Thoracic aorta (tissue), 2 donors: ENCODE measurements at regions not wholly inside any gene's neighbourhood (a gene's known extent, or its start where the extent isn't known, plus 50 kb on each side); places are given as distances from the start of the nearest gene placed in this dataset.

Experiments
- ATAC-seq: fragments of 150-250 bp; one replicate; pipeline ENCODE4 v1.8.0; 2017; ENCODE audit warnings: low read depth; ENCODE audit not compliant: insufficient number of reproducible peaks, low FRiP score
- DNase-seq: peaks from one replicate; pipeline ENCODE4 v3.0.0-alpha.2; 2020; ENCODE audit warnings: low spot score
- H3K27ac ChIP-seq, 2 donors: fragments of 200-600 bp; sonication (generic); 1 replicate in 1 of 2; 2 replicates in 1 of 2; pipeline ENCODE4 v1.5.1; 2016; ENCODE audit warnings: mild to moderate bottlenecking in 2 of 2, moderate library complexity in 2 of 2
- H3K27me3 ChIP-seq: fragments of 200-600 bp; sonication (generic); replicated peaks from 2 replicates; pipeline ENCODE4 v1.6.0; 2016; ENCODE audit warnings: mild to moderate bottlenecking; ENCODE audit not compliant: insufficient read depth
- H3K36me3 ChIP-seq: fragments of 200-600 bp; sonication (generic); one replicate; pipeline ENCODE4 v1.5.1; 2016
- H3K4me1 ChIP-seq, 2 donors: fragments of 200-600 bp; sonication (generic); 1 replicate in 1 of 2; 2 replicates in 1 of 2; pipeline versions ENCODE4 v1.5.1 to v1.6.0; 2016; ENCODE audit warnings: low read depth in 2 of 2, mild to moderate bottlenecking in 1 of 2; ENCODE audit not compliant: control insufficient read depth in 1 of 2
- H3K4me3 ChIP-seq: fragments of 200-600 bp; sonication (generic); 2 replicates; pipeline ENCODE4 v1.5.1; 2016; ENCODE audit warnings: mild to moderate bottlenecking
- H3K9me3 ChIP-seq: fragments of 200-600 bp; sonication (generic); 2 replicates; pipeline ENCODE4 v1.5.1; 2016
- CTCF ChIP-seq: fragments of 200-600 bp; sonication (generic); IDR thresholded peaks from one replicate; pipeline ENCODE4 v1.5.1; 2019; ENCODE audit warnings: antibody characterized with exemption

GRCh38 chr1:221904319-221904718 lies 162.4 kb upstream of the DUSP10 start:
- ATAC-seq (no peak), DNase-seq (no peak)
- H3K4me1 ChIP-seq = no peaks in the 10 kb centered on the region
- no peaks in the 10 kb centered on the region for H3K36me3 ChIP-seq
- TF ChIP-seq CTCF = no peak
- H3K27ac ChIP-seq = no peak overlapping the region
- no peak overlapping the region for H3K4me3 ChIP-seq
- H3K9me3 ChIP-seq = no peaks in the 10 kb centered on the region
- no peaks in the 10 kb centered on the region for H3K27me3 ChIP-seq

GRCh38 chr1:221903594-221903993 lies 161.7 kb upstream of the DUSP10 start:
- Histone ChIP-seq H3K27ac (no peak overlapping the region), H3K4me1 (no peaks in the 10 kb centered on the region), H3K9me3 (no peaks in the 10 kb centered on the region), H3K36me3 (no peaks in the 10 kb centered on the region), H3K4me3 (no peak overlapping the region), H3K27me3 (no peaks in the 10 kb centered on the region)
- no peak for DNase-seq
- no peak for ATAC-seq
- no peak for TF ChIP-seq CTCF

DNA sequence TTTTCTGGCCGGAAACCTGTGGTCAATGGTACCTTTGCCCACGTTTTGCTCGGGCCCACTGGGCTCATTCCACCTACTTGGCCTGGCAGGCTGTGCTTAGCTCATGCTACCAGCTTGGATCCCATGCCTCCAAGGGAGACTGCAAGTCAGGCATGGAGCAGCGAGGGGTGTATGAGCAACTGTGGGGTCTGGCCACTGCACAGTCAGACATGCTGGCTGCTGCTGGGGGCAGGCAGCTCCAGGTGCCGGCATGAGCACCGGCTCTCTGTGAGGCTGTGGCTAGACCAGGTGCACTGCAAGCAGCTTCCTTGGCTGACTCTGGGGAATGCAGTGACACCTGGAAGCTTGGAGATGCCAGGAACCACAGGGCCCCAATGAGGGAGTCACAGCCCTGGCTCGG lies 161.1 kb upstream of the DUSP10 start:
- TF ChIP-seq CTCF = no peak

DNA sequence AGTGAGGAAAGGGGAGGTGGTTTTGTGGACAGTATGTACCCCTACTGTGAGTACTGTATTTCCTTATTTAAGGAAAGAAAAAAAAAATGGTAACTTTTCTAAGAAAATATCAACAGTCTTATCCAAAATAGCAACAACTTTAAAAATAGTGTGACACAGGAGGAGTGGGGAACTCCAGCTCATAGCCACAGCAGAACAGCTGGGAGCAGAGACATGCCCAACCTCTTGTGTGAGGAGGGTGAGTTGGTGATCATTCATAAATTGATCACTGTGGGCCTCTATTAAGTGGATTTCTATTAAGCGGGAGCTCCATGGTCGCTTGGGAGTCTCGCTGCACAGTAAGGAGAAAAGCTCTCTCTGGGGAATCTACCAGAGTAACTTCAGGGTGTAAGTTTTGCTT lies 158.8 kb upstream of the DUSP10 start:
- ATAC-seq = no peak
- no peak for TF ChIP-seq CTCF

More for the DNA sequence above, 161.1 kb upstream of the DUSP10 start:
- no peaks in the 10 kb centered on the region for H3K4me1 ChIP-seq
- DNase-seq = no peak
- ATAC-seq = no peak
- H3K27me3 ChIP-seq = no peaks in the 10 kb centered on the region
- no peaks in the 10 kb centered on the region for H3K36me3 ChIP-seq
- no peak overlapping the region for H3K27ac ChIP-seq
- no peaks in the 10 kb centered on the region for H3K9me3 ChIP-seq
- H3K4me3 ChIP-seq = no peak overlapping the region

GRCh38 chr1:221897321-221897721 lies 155.4 kb upstream of the DUSP10 start:
- Histone ChIP-seq H3K27me3 (no peaks in the 10 kb centered on the region), H3K4me1 (no peaks in the 10 kb centered on the region), H3K36me3 (no peaks in the 10 kb centered on the region), H3K27ac (no peak overlapping the region), H3K9me3 (no peaks in the 10 kb centered on the region), H3K4me3 (no peak overlapping the region)
- DNase-seq (no peak), ATAC-seq (no peak)
- TF ChIP-seq CTCF = no peak

More for the DNA sequence above, 158.8 kb upstream of the DUSP10 start:
- H3K27me3 ChIP-seq = no peaks in the 10 kb centered on the region
- H3K9me3 ChIP-seq = no peaks in the 10 kb centered on the region
- DNase-seq = no peak
- no peaks in the 10 kb centered on the region for H3K4me1 ChIP-seq
- no peak overlapping the region for H3K27ac ChIP-seq
- no peaks in the 10 kb centered on the region for H3K36me3 ChIP-seq
- no peak overlapping the region for H3K4me3 ChIP-seq
